ENCODE measurements at regions not wholly inside any gene's neighbourhood (a gene's known extent, or its start where the extent isn't known, plus 50 kb on each side); places are given as distances from the start of the nearest gene placed in this dataset.

- H3K27me3 ChIP-seq: no peaks in the 10 kb centered on the region
- H3K9me3 ChIP-seq: no peaks in the 10 kb centered on the region
- ATAC-seq (peak in 1 of 4 donors; percentile 11), DNase-seq (peak in 1 of 3 donors; percentile 23)
- H3K4me3 ChIP-seq: no peak overlapping the region
- peaks cover 0 to 5% (median 0%) of the 10 kb centered on the region in 4 donors for H3K4me1 ChIP-seq
- WGBS (ENCODE audit: insufficient coverage, low coverage, low lambda C conversion rate, missing lambda C conversion rate): 40% methylated on average over 3 of the region's 3 CpGs
- intact Hi-C loops (cut with DNase I): no loop called here
- H3K27ac ChIP-seq: peak overlapping the region in 1 of 3 donors; percentile 53
- no peaks in the 10 kb centered on the region for H3K36me3 ChIP-seq
- TF ChIP-seq POLR2A (IDR thresholded peaks at IDR 0.05): no peak
Observed at GRCh38 chr11:70493089-70493474, 94.8 kb downstream of the CTTN start.

GRCh38 chr11:70493891-70494290 is 95.6 kb downstream of the CTTN start:
- WGBS (ENCODE audit: insufficient coverage, low coverage, low lambda C conversion rate, missing lambda C conversion rate): 100% methylated on average over 1 of the region's 8 CpGs
- DNase-seq (peak in 2 of 3 donors; percentile 6 to 43), ATAC-seq (peak in 1 of 4 donors; percentile 15)
- TF ChIP-seq POLR2A (IDR thresholded peaks at IDR 0.05): no peak
- H3K27ac ChIP-seq: no peak overlapping the region
- no peak overlapping the region for H3K4me3 ChIP-seq
- intact Hi-C loops (cut with DNase I): no loop called here
- H3K27me3 ChIP-seq: no peaks in the 10 kb centered on the region
- peaks cover 0 to 5% (median 0%) of the 10 kb centered on the region in 4 donors for H3K4me1 ChIP-seq
- no peaks in the 10 kb centered on the region for H3K36me3 ChIP-seq
- H3K9me3 ChIP-seq: no peaks in the 10 kb centered on the region

GRCh38 chr11:70494559-70495350 is 96.4 kb downstream of the CTTN start:
- Histone ChIP-seq H3K27ac (no peak overlapping the region), H3K4me1 (peaks cover 0 to 5% (median 0%) of the 10 kb centered on the region in 4 donors), H3K36me3 (no peaks in the 10 kb centered on the region), H3K4me3 (no peak overlapping the region), H3K9me3 (no peaks in the 10 kb centered on the region), H3K27me3 (no peaks in the 10 kb centered on the region)
- intact Hi-C loops (cut with DNase I): no loop called here
- no peak for TF ChIP-seq CTCF (IDR thresholded peaks at IDR 0.05)
- no peak for TF ChIP-seq POLR2A (IDR thresholded peaks at IDR 0.05)
- DNase-seq: peak in 2 of 3 donors; percentile 8 to 35
- WGBS (ENCODE audit: insufficient coverage, low coverage, low lambda C conversion rate, missing lambda C conversion rate): 93% methylated on average over 5 of the region's 15 CpGs
- ATAC-seq: no peak

- no peak for TF ChIP-seq CTCF (IDR thresholded peaks at IDR 0.05)
- no peak for TF ChIP-seq POLR2A (IDR thresholded peaks at IDR 0.05)
- no peaks in the 10 kb centered on the region for H3K36me3 ChIP-seq
- H3K4me1 ChIP-seq: peaks cover 0 to 5% (median 0%) of the 10 kb centered on the region in 4 donors
- H3K27me3 ChIP-seq: no peaks in the 10 kb centered on the region
- H3K4me3 ChIP-seq: no peak overlapping the region
- DNase-seq (peak in 2 of 3 donors; percentile 9 to 46), ATAC-seq (no peak)
- no peaks in the 10 kb centered on the region for H3K9me3 ChIP-seq
- H3K27ac ChIP-seq: no peak overlapping the region
- intact Hi-C loops (cut with DNase I): no loop called here
- 88% methylated on average over 12 of the region's 22 CpGs for WGBS (ENCODE audit: insufficient coverage, low coverage, low lambda C conversion rate, missing lambda C conversion rate)
Observed at GRCh38 chr11:70495351-70496310, 97.3 kb downstream of the CTTN start.

- H3K36me3 ChIP-seq: no peaks in the 10 kb centered on the region
- H3K27me3 ChIP-seq: no peaks in the 10 kb centered on the region
- 69% methylated on average over 8 of the region's 16 CpGs for WGBS (ENCODE audit: insufficient coverage, low coverage, low lambda C conversion rate, missing lambda C conversion rate)
- DNase-seq (peak in 2 of 3 donors; percentile 8 to 16), ATAC-seq (no peak)
- intact Hi-C loops (cut with DNase I): no loop called here
- peaks cover 0 to 5% (median 0%) of the 10 kb centered on the region in 4 donors for H3K4me1 ChIP-seq
- TF ChIP-seq POLR2A (IDR thresholded peaks at IDR 0.05): no peak
- TF ChIP-seq CTCF (IDR thresholded peaks at IDR 0.05): no peak
- no peak overlapping the region for H3K4me3 ChIP-seq
- no peak overlapping the region for H3K27ac ChIP-seq
- H3K9me3 ChIP-seq: no peaks in the 10 kb centered on the region
Observed at GRCh38 chr11:70496591-70497535, 98.5 kb downstream of the CTTN start.
